Neural progenitor cell (in vitro differentiated cells): ENCODE measurements at regions not wholly inside any gene's neighbourhood (a gene's known extent, or its start where the extent isn't known, plus 50 kb on each side); places are given as distances from the start of the nearest gene placed in this dataset.

ENCODE experiments used
- DNase-seq: peaks from one replicate; pipeline ENCODE4 v3.0.0-alpha.2; 2016; ENCODE audit warnings: low spot score
- H2AFZ ChIP-seq: fragments of 200-600 bp; sonication (generic); replicated peaks from 2 replicates; pipeline ENCODE4 v1.6.1; 2016; ENCODE audit warnings: antibody characterized with exemption
- H3F3A ChIP-seq: fragments of 200-600 bp; sonication (generic); 2 replicates; pipeline ENCODE4 v1.6.1; 2016; ENCODE audit warnings: antibody characterized with exemption, low read depth
- H3K27ac ChIP-seq: fragments of 200-600 bp; sonication (generic); 2 replicates; pipeline ENCODE4 v1.5.1; 2016; ENCODE audit warnings: mild to moderate bottlenecking
- H3K27me3 ChIP-seq: fragments of 200-600 bp; sonication (generic); 2 replicates; pipeline ENCODE4 v1.6.1; 2016; ENCODE audit warnings: mild to moderate bottlenecking, moderate library complexity
- H3K36me3 ChIP-seq: fragments of 200-600 bp; sonication (generic); 2 replicates; pipeline ENCODE4 v1.5.1; 2016
- H3K4me1 ChIP-seq: fragments of 200-600 bp; sonication (generic); 2 replicates; pipeline ENCODE4 v1.6.1; 2016; ENCODE audit warnings: mixed run types
- H3K4me2 ChIP-seq: fragments of 200-600 bp; sonication (generic); 2 replicates; pipeline ENCODE4 v1.6.1; 2016
- H3K4me3 ChIP-seq: fragments of 200-600 bp; sonication (generic); 2 replicates; pipeline ENCODE4 v1.5.1; 2016
- H3K79me2 ChIP-seq: fragments of 200-600 bp; sonication (generic); 2 replicates; pipeline ENCODE4 v1.6.1; 2016; ENCODE audit warnings: low read depth
- H3K9ac ChIP-seq: fragments of 200-600 bp; sonication (generic); 2 replicates; pipeline ENCODE4 v1.6.1; 2016
- H3K9me3 ChIP-seq: fragments of 200-600 bp; sonication (generic); 2 replicates; pipeline ENCODE4 v1.5.1; 2016; ENCODE audit warnings: low read depth
- H4K20me1 ChIP-seq: fragments of 200-600 bp; sonication (generic); 2 replicates; pipeline ENCODE4 v1.6.1; 2016; ENCODE audit warnings: low read depth
- H3K27ac Mint-ChIP-seq: 3 replicates; pipeline ENCODE4 v1.8.0; 2021; ENCODE audit warnings: mixed read lengths
- H3K27me3 Mint-ChIP-seq: 2 replicates; pipeline ENCODE4 v1.8.0; 2022; ENCODE audit warnings: low read depth, mild to moderate bottlenecking, inconsistent platforms, moderate library complexity, mixed read lengths; ENCODE audit not compliant: insufficient read depth
- H3K36me3 Mint-ChIP-seq: 3 replicates; pipeline ENCODE4 v1.8.0; 2021; ENCODE audit warnings: mixed read lengths
- H3K4me1 Mint-ChIP-seq: 3 replicates; pipeline ENCODE4 v1.8.0; 2021; ENCODE audit warnings: mixed read lengths
- H3K4me3 Mint-ChIP-seq: 3 replicates; pipeline ENCODE4 v1.8.0; 2021; ENCODE audit warnings: mild to moderate bottlenecking, moderate library complexity, mixed read lengths
- H3K9me3 Mint-ChIP-seq: 3 replicates; pipeline ENCODE4 v1.8.0; 2020; ENCODE audit warnings: mixed read lengths
- CTCF ChIP-seq: fragments of 200-600 bp; sonication (generic); IDR thresholded peaks from 2 replicates; pipeline ENCODE4 v1.5.1; 2017; ENCODE audit warnings: antibody characterized with exemption, mild to moderate bottlenecking
- EZH2 ChIP-seq: fragments of 200-600 bp; sonication (generic); IDR thresholded peaks from 2 replicates; pipeline ENCODE4 v1.6.1; 2017; ENCODE audit warnings: antibody characterized with exemption, mild to moderate bottlenecking, moderate library complexity
- EZH2phosphoT487 ChIP-seq: fragments of 200-600 bp; sonication (generic); IDR thresholded peaks from 2 replicates; pipeline ENCODE4 v1.6.1; 2017; ENCODE audit warnings: antibody characterized with exemption

- no peaks in the 10 kb centered on the region for H3K9me3 Mint-ChIP-seq
- TF ChIP-seq EZH2 (no peak), CTCF (no peak), EZH2phosphoT487 (no peak)
- no peak overlapping the region for H3K9ac ChIP-seq
- H3K79me2 ChIP-seq = no peaks in the 10 kb centered on the region
- no peak overlapping the region for H2AFZ ChIP-seq
- H3K4me3 ChIP-seq = no peak overlapping the region
- H3K36me3 Mint-ChIP-seq = no peaks in the 10 kb centered on the region
- no peaks in the 10 kb centered on the region for H4K20me1 ChIP-seq
- H3F3A ChIP-seq = no peaks in the 10 kb centered on the region
- no peaks in the 10 kb centered on the region for H3K4me1 ChIP-seq
- no peak for DNase-seq
- no peak overlapping the region for H3K4me3 Mint-ChIP-seq
- H3K36me3 ChIP-seq = no peaks in the 10 kb centered on the region
- H3K4me1 Mint-ChIP-seq = no peaks in the 10 kb centered on the region
- H3K27me3 Mint-ChIP-seq = peaks cover 2% of the 10 kb centered on the region
- no peaks in the 10 kb centered on the region for H3K9me3 ChIP-seq
- H3K27ac Mint-ChIP-seq = no peak overlapping the region
- H3K4me2 ChIP-seq = no peak overlapping the region
- no peaks in the 10 kb centered on the region for H3K27me3 ChIP-seq
- H3K27ac ChIP-seq = no peak overlapping the region
These were observed 106.3 kb upstream of the CARD18 start for GRCh38 chr11:105245781-105246315.

- Mint-ChIP-seq H3K4me3 (no peak overlapping the region), H3K27me3 (peaks cover 2% of the 10 kb centered on the region), H3K36me3 (no peaks in the 10 kb centered on the region), H3K9me3 (no peaks in the 10 kb centered on the region), H3K27ac (no peak overlapping the region), H3K4me1 (no peaks in the 10 kb centered on the region)
- Histone ChIP-seq H3F3A (no peaks in the 10 kb centered on the region), H3K27me3 (no peaks in the 10 kb centered on the region), H3K27ac (no peak overlapping the region), H3K9me3 (no peaks in the 10 kb centered on the region), H3K4me1 (no peaks in the 10 kb centered on the region), H3K79me2 (no peaks in the 10 kb centered on the region), H3K4me2 (no peak overlapping the region), H3K36me3 (no peaks in the 10 kb centered on the region), H4K20me1 (no peaks in the 10 kb centered on the region), H3K4me3 (no peak overlapping the region), H3K9ac (no peak overlapping the region), H2AFZ (no peak overlapping the region)
- TF ChIP-seq CTCF (no peak), EZH2phosphoT487 (no peak), EZH2 (no peak)
- DNase-seq = no peak
These were observed 104.7 kb upstream of the CARD18 start for GRCh38 chr11:105244160-105244825.

GRCh38 chr11:105241136-105241535 lies 101.6 kb upstream of the CARD18 start:
- TF ChIP-seq EZH2phosphoT487 = no peak
- no peak for TF ChIP-seq EZH2
- TF ChIP-seq CTCF = no peak
- H3K4me2 ChIP-seq = no peak overlapping the region
- no peak overlapping the region for H3K9ac ChIP-seq
- Mint-ChIP-seq H3K4me1 (no peaks in the 10 kb centered on the region), H3K36me3 (no peaks in the 10 kb centered on the region), H3K4me3 (no peak overlapping the region), H3K27ac (no peak overlapping the region), H3K27me3 (peaks cover 2% of the 10 kb centered on the region), H3K9me3 (no peaks in the 10 kb centered on the region)
- no peak overlapping the region for H3K4me3 ChIP-seq
- no peaks in the 10 kb centered on the region for H3K36me3 ChIP-seq
- no peak overlapping the region for H2AFZ ChIP-seq
- H3K27me3 ChIP-seq = no peaks in the 10 kb centered on the region
- H3K9me3 ChIP-seq = no peaks in the 10 kb centered on the region
- no peak overlapping the region for H3K27ac ChIP-seq
- DNase-seq = no peak
- no peaks in the 10 kb centered on the region for H4K20me1 ChIP-seq
- H3F3A ChIP-seq = no peaks in the 10 kb centered on the region
- no peaks in the 10 kb centered on the region for H3K79me2 ChIP-seq
- H3K4me1 ChIP-seq = no peaks in the 10 kb centered on the region
